A673 (cell line): ENCODE measurements at regions not wholly inside any gene's neighbourhood (a gene's known extent, or its start where the extent isn't known, plus 50 kb on each side); places are given as distances from the start of the nearest gene placed in this dataset.

Source experiments
- CTCF ChIP-seq: fragments of 300-800, 200-600 bp; sonication (generic); conservative IDR thresholded peaks from 2 replicates; pipeline ENCODE4 v1.5.1; 2017; ENCODE audit warnings: low read depth, mild to moderate bottlenecking, antibody characterized with exemption, low read length, moderate library complexity, mixed read lengths
- EZH2 ChIP-seq: fragments of 200-600 bp; sonication (generic); IDR thresholded peaks from 2 replicates; pipeline ENCODE4 v1.6.1; 2017; ENCODE audit warnings: borderline replicate concordance, low read depth, mild to moderate bottlenecking, mixed read lengths, antibody characterized with exemption, low read length; ENCODE audit not compliant: poor library complexity, severe bottlenecking

- TF ChIP-seq CTCF (no peak), EZH2 (no peak)
These were observed 55.0 kb downstream of the SOX4 start for GRCh38 chr6:21648475-21649050.
